ENCODE measurements at regions not wholly inside any gene's neighbourhood (a gene's known extent, or its start where the extent isn't known, plus 50 kb on each side); places are given as distances from the start of the nearest gene placed in this dataset.

DNA sequence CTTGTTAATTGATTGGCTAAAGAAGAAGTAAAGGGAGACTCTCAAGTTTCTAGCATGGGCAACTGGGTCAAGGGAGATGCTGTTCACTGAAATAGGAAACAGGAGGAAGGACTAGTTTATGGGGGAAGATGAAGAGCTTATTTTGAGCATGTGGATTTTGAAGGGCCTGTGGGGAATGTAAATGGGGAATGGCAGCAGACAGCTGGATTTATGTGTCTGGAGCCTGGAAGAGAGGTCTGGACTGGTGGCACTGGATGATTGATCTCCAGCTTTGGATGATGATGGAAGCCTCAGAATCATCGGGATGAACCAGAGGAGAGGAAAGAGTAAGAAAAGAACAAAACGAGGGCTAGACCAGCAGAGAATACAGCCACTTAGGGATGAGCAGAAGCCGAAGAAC is 54.9 kb upstream of the ENAH start:
- Mint-ChIP-seq H3K4me1 (no peaks in the 10 kb centered on the region), H3K27me3 (peaks cover 0 to 3% (median 0%) of the 10 kb centered on the region in 5 donors), H3K4me3 (no peak overlapping the region), H3K36me3 (no peaks in the 10 kb centered on the region), H3K9me3 (no peaks in the 10 kb centered on the region), H3K27ac (no peak overlapping the region)
- no peak for DNase-seq
- ATAC-seq = no peak
- POLR2A ChIA-PET = no interaction called here

DNA sequence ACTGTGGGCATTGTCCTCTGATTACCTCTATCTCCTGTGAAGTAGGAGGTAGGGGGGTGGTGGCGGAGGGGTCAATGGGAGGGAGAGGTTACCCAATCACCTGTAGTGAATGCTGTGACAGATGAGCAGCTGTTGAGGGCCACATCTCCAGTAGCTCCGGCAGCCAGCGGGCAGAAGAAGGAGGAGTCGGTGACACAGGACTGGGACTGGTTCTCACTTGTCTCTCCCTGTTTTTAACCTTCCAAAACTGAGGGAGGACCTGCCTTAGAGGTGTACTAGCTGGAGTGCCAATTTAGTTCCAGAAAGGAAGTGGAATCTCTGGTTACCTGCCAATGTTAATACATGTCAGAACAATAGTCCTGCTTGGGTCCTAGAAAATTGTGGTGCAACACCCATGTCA is 56.2 kb upstream of the ENAH start:
- ATAC-seq (no peak), DNase-seq (no peak)
- POLR2A ChIA-PET = no interaction called here
- Mint-ChIP-seq H3K36me3 (no peaks in the 10 kb centered on the region), H3K4me1 (no peaks in the 10 kb centered on the region), H3K4me3 (no peak overlapping the region), H3K9me3 (no peaks in the 10 kb centered on the region), H3K27me3 (peaks cover 0 to 3% (median 0%) of the 10 kb centered on the region in 5 donors), H3K27ac (no peak overlapping the region)

- H3K27ac Mint-ChIP-seq = no peak overlapping the region
Measured at GRCh38 chr1:225710804-225711203, 57.9 kb upstream of the ENAH start.

GRCh38 chr1:225711236-225711937 is 58.5 kb upstream of the ENAH start:
- no peaks in the 10 kb centered on the region for H3K9me3 Mint-ChIP-seq
- H3K4me1 Mint-ChIP-seq = no peaks in the 10 kb centered on the region
- POLR2A ChIA-PET = interaction anchor here (0.6 kb wide), 1 partner anchor 19 kb away, joined by 3 read pairs; no protein-coding TSS in a partner anchor
- H3K4me3 Mint-ChIP-seq = no peak overlapping the region
- H3K27ac Mint-ChIP-seq = no peak overlapping the region
- H3K36me3 Mint-ChIP-seq = no peaks in the 10 kb centered on the region
- DNase-seq (no peak), ATAC-seq (no peak)
- H3K27me3 Mint-ChIP-seq = peaks cover 0 to 2% (median 0%) of the 10 kb centered on the region in 5 donors

More at GRCh38 chr1:225710804-225711203, 57.9 kb upstream of the ENAH start:
- no peaks in the 10 kb centered on the region for H3K4me1 Mint-ChIP-seq
- DNase-seq (no peak), ATAC-seq (no peak)
- POLR2A ChIA-PET = interaction anchor here (0.6 to 0.8 kb wide), 2 partner anchors 19 to 67 kb away, joined by 3 to 4 read pairs; partner anchors contain the start of gene SRP9
- H3K4me3 Mint-ChIP-seq = no peak overlapping the region
- H3K9me3 Mint-ChIP-seq = no peaks in the 10 kb centered on the region
- H3K36me3 Mint-ChIP-seq = no peaks in the 10 kb centered on the region
- no peaks in the 10 kb centered on the region for H3K27me3 Mint-ChIP-seq

DNA sequence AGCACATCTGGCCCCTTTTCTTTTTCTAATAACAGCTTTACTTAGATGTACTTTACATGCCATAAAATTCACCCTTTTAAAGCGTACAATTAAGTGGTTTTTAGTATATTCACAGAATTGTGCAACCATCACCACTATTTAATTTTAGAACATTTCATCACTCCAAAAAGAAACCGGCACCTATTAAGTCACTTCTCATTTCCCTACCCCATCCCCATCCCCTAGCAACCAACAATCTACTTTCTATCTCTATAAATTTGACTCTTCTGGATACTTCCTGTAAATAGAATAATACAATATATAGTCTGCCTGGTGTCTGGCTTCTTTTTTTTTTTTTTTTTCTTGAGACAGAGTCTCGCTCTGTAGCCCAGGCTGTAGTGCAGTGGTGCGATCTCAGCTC is 59.5 kb upstream of the ENAH start:
- DNase-seq = no peak
- no peak for ATAC-seq

DNA sequence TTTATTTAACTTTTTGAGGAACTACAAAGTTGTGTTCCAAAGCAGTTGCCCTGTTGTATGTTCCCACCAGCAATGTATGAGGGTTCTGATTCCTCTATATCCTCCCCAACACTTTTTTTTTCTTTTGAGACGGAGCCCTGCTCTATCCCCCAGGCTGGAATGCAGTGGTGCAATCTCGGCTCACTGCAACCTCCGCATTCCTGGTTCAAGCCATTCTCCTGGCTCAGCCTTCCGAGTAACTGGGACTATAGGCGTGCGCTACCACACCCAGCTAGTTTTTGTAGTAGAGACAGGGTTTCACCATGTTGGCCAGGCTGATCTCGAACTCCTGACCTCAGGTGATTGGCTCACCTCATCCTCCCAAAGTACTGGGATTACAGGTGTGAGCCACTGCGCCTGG is 60.4 kb upstream of the ENAH start:
- Mint-ChIP-seq H3K4me3 (no peak overlapping the region), H3K4me1 (no peaks in the 10 kb centered on the region), H3K36me3 (no peaks in the 10 kb centered on the region), H3K27me3 (peaks cover 0 to 3% (median 0%) of the 10 kb centered on the region in 5 donors), H3K9me3 (no peaks in the 10 kb centered on the region), H3K27ac (peak overlapping the region in 2 of 10 donors; percentile 19)
- no peak for DNase-seq
- ATAC-seq = no peak
- POLR2A ChIA-PET = no interaction called here

More for the DNA sequence above, 59.5 kb upstream of the ENAH start:
- POLR2A ChIA-PET = no interaction called here
- Mint-ChIP-seq H3K27ac (no peak overlapping the region), H3K9me3 (no peaks in the 10 kb centered on the region), H3K27me3 (peaks cover 0 to 3% (median 0%) of the 10 kb centered on the region in 5 donors), H3K36me3 (no peaks in the 10 kb centered on the region), H3K4me1 (no peaks in the 10 kb centered on the region), H3K4me3 (no peak overlapping the region)

DNA sequence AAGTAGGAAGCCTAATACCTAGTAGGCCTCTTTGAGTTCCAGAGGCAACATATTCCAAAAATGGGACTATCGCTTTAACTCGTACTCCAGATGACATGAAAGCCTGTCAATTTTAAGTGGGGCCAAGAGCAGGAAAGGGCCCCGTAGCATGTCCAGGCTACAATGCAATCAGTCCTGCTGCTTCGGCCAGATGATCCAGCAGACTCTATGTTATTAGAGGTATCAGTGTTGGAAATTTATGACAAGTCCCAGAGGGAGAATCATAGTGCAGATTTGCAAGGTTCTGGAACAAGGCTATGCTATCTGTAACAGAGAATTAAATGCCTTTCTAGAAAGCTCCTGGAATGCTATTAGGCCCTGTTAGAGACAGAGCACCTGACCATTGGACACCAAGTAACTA is 56.7 kb upstream of the SRP9 start:
- POLR2A ChIA-PET = interaction anchor here (0.5 to 0.6 kb wide), 2 partner anchors 98 to 156 kb away, joined by 3 read pairs; no protein-coding TSS in a partner anchor
- H3K4me3 Mint-ChIP-seq = no peak overlapping the region
- peaks cover 0 to 3% (median 0%) of the 10 kb centered on the region in 4 donors for H3K4me1 Mint-ChIP-seq
- no peak for DNase-seq
- ATAC-seq = no peak
- no peak overlapping the region for H3K27ac Mint-ChIP-seq
- H3K27me3 Mint-ChIP-seq = peaks cover 0 to 3% (median 0%) of the 10 kb centered on the region in 5 donors
- H3K9me3 Mint-ChIP-seq = no peaks in the 10 kb centered on the region
- peaks cover 0 to 4% (median 0%) of the 10 kb centered on the region in 3 donors for H3K36me3 Mint-ChIP-seq

DNA sequence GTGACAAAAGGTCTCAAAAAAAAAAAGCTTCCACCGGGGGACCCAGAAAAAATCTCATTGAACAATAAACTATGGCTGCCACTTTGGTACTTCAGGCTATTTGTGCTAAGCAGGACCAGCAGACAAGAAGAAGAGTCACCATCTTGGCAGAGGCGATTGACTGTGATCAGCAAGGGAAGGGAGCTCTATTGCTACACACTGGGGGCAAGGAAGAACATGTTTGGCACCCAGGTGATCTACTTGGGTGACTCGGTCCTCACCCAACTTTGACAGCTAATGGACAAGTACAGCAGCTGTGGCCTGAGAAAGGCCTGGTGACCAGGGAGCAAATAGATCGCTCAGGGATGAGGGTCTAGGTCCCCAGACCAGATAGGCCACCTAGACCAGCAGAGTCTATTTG is 53.4 kb upstream of the SRP9 start:
- no peaks in the 10 kb centered on the region for H3K27me3 Mint-ChIP-seq
- DNase-seq (no peak), ATAC-seq (no peak)
- H3K9me3 Mint-ChIP-seq = no peaks in the 10 kb centered on the region
- peaks cover 0 to 3% (median 0%) of the 10 kb centered on the region in 4 donors for H3K4me1 Mint-ChIP-seq
- POLR2A ChIA-PET = no interaction called here
- H3K36me3 Mint-ChIP-seq = peaks cover 0 to 4% (median 0%) of the 10 kb centered on the region in 3 donors
- peak overlapping the region in 2 of 10 donors; percentile 34 to 56 for H3K27ac Mint-ChIP-seq
- H3K4me3 Mint-ChIP-seq = no peak overlapping the region

Measured in naive thymus-derived CD8-positive, alpha-beta T cell (primary cell).